Adrenal gland (tissue), 9 donors: ENCODE measurements at regions not wholly inside any gene's neighbourhood (a gene's known extent, or its start where the extent isn't known, plus 50 kb on each side); places are given as distances from the start of the nearest gene placed in this dataset.

Experiments used
- DNase-seq, 7 donors: peaks; one replicate each; pipeline ENCODE4 v3.0.0-alpha.2; 2019 to 2020
- H3K27ac ChIP-seq, 5 donors: fragments of 200-600 bp; sonication (generic) in 4 of 5; 1 replicate in 3 of 5; 2 replicates in 2 of 5; pipeline versions ENCODE4 v1.5.1 to v1.8.0; 2016 to 2020; ENCODE audit warnings: mild to moderate bottlenecking in 1 of 5
- H3K27me3 ChIP-seq: fragments of 200-600 bp; 2 replicates; pipeline ENCODE4 v1.8.0; 2021
- H3K36me3 ChIP-seq, 2 donors: fragments of 200-600 bp; replicated peaks in 1 of 2; 1 replicate in 1 of 2; 2 replicates in 1 of 2; pipeline versions ENCODE4 v1.5.1 to v1.8.0; 2018 to 2022
- H3K4me1 ChIP-seq, 2 donors: fragments of 200-600 bp; replicated peaks in 1 of 2; 1 replicate in 1 of 2; 2 replicates in 1 of 2; pipeline versions ENCODE4 v1.5.1 to v1.8.0; 2018 to 2021
- H3K4me3 ChIP-seq, 4 donors: fragments of 200-600 bp; sonication (generic) in 3 of 4; one replicate each; pipeline ENCODE4 v1.5.1; 2016 to 2018
- H3K9me3 ChIP-seq, 3 donors: fragments of 200-600 bp; sonication (generic) in 1 of 3; replicated peaks in 1 of 3; 1 replicate in 2 of 3; 2 replicates in 1 of 3; pipeline versions ENCODE4 v1.5.1 to v1.8.0; 2016 to 2021
- CTCF ChIP-seq, 6 experiments: fragments of 450-650 bp in 4 of 6; fragments of 200-600 bp in 2 of 6; sonication (generic) in 1 of 6; IDR thresholded peaks; 1 replicate in 5 of 6; 2 replicates in 1 of 6; pipeline versions ENCODE4 v1.5.1 to v1.8.0; 2016 to 2021; ENCODE audit warnings: antibody characterized with exemption in 6 of 6, mild to moderate bottlenecking in 2 of 6, moderate library complexity in 1 of 6
- POLR2A ChIP-seq, 2 donors: fragments of 450-650 bp; IDR thresholded peaks; one replicate each; pipeline ENCODE4 v1.6.1; 2017; ENCODE audit warnings: antibody characterized with exemption in 2 of 2, mild to moderate bottlenecking in 2 of 2, moderate library complexity in 1 of 2
- WGBS, 4 donors: extraction: QIAGEN DNeasy Blood & Tissue Kit in 2 of 4; methylation state at CpG; one replicate each; pipeline versions ENCODE4 v1.1.5 to v1.1.7; 2013 to 2017; 5-methylcytosine and 5-hydroxymethylcytosine counted together
- intact Hi-C, 2 donors: fragments of 100-400 bp; cut with DNase I; formaldehyde crosslinking; loops; one replicate each; pipeline versions ENCODE4 v1.14.1 to v1.15.0; 2022 to 2023
- donor health status: healthy with polysubstance abuse.
- donor health status: Bipolar disorder and iron deficiency.
- donor health status: DM: yes; HTN: yes; CAD: no.
- donor health status: DM: no; HTN: no; CAD: no.
- donor health status: DM: no; HTN: no; CAD: no.

- no peak overlapping the region for H3K4me3 ChIP-seq
- H3K36me3 ChIP-seq, result no peaks in the 10 kb centered on the region
- no peaks in the 10 kb centered on the region for H3K9me3 ChIP-seq
- intact Hi-C loops, result no loop called here
- DNase-seq, result peak in 2 of 7 donors; percentile 6 to 11
- no peak overlapping the region for H3K27ac ChIP-seq
- 85 to 94% (median 89%) methylated on average over 7 of the region's 7 CpGs for WGBS, 4 donors
- H3K4me1 ChIP-seq, result no peaks in the 10 kb centered on the region
- H3K27me3 ChIP-seq, result no peaks in the 10 kb centered on the region
- no peak for TF ChIP-seq POLR2A (IDR thresholded peaks at IDR 0.05)
- TF ChIP-seq CTCF (IDR thresholded peaks at IDR 0.05), result no peak
Measured at GRCh38 chr2:128628206-128628605, 309.5 kb upstream of the HS6ST1 start.

GRCh38 chr2:128628996-128629395 is 310.3 kb upstream of the HS6ST1 start:
- Histone ChIP-seq H3K27me3 (no peaks in the 10 kb centered on the region), H3K4me1 (no peaks in the 10 kb centered on the region), H3K36me3 (no peaks in the 10 kb centered on the region), H3K27ac (no peak overlapping the region), H3K9me3 (no peaks in the 10 kb centered on the region), H3K4me3 (no peak overlapping the region)
- TF ChIP-seq POLR2A (IDR thresholded peaks at IDR 0.05) (no peak), CTCF (IDR thresholded peaks at IDR 0.05) (no peak)
- DNase-seq, result peak in 1 of 7 donors; percentile 1
- intact Hi-C loops, result no loop called here
- 77 to 87% (median 87%) methylated on average over 6 of the region's 6 CpGs for WGBS, 4 donors

GRCh38 chr2:128630974-128631697 is 312.5 kb upstream of the HS6ST1 start:
- Histone ChIP-seq H3K36me3 (no peaks in the 10 kb centered on the region), H3K27ac (no peak overlapping the region), H3K27me3 (no peaks in the 10 kb centered on the region), H3K4me1 (no peaks in the 10 kb centered on the region), H3K9me3 (no peaks in the 10 kb centered on the region), H3K4me3 (no peak overlapping the region)
- peak in 2 of 7 donors; percentile 1 to 10 for DNase-seq
- WGBS, 4 donors, result 88 to 94% (median 88%) methylated on average over 10 to 12 of the region's 12 CpGs
- intact Hi-C loops, result no loop called here
- TF ChIP-seq POLR2A (IDR thresholded peaks at IDR 0.05), result no peak
- no peak for TF ChIP-seq CTCF (IDR thresholded peaks at IDR 0.05)

- Histone ChIP-seq H3K4me1 (no peaks in the 10 kb centered on the region), H3K4me3 (no peak overlapping the region), H3K27me3 (no peaks in the 10 kb centered on the region), H3K36me3 (no peaks in the 10 kb centered on the region), H3K27ac (no peak overlapping the region), H3K9me3 (no peaks in the 10 kb centered on the region)
- peak in 4 of 7 donors; percentile 1 to 31 (median 6) for DNase-seq
- intact Hi-C loops, result no loop called here
- no peak for TF ChIP-seq CTCF (IDR thresholded peaks at IDR 0.05)
- no peak for TF ChIP-seq POLR2A (IDR thresholded peaks at IDR 0.05)
- WGBS, 4 donors, result 89 to 94% (median 90%) methylated on average over 15 of the region's 15 CpGs
Measured at GRCh38 chr2:128631698-128632500, 313.2 kb upstream of the HS6ST1 start.
